ENCODE measurements at regions not wholly inside any gene's neighbourhood (a gene's known extent, or its start where the extent isn't known, plus 50 kb on each side); places are given as distances from the start of the nearest gene placed in this dataset.
A peak's percentile ranks its signal among the peaks of the same experiment; 100 is the strongest.

GRCh38 chr1:29975036-29975694, 738.8 kb downstream of the PTPRU start:
- no peak for DNase-seq

GRCh38 chr1:29974316-29974724, 738.0 kb downstream of the PTPRU start:
- no peak for DNase-seq

GRCh38 chr1:29973406-29973805, 737.1 kb downstream of the PTPRU start:
- no peak for DNase-seq

DNA sequence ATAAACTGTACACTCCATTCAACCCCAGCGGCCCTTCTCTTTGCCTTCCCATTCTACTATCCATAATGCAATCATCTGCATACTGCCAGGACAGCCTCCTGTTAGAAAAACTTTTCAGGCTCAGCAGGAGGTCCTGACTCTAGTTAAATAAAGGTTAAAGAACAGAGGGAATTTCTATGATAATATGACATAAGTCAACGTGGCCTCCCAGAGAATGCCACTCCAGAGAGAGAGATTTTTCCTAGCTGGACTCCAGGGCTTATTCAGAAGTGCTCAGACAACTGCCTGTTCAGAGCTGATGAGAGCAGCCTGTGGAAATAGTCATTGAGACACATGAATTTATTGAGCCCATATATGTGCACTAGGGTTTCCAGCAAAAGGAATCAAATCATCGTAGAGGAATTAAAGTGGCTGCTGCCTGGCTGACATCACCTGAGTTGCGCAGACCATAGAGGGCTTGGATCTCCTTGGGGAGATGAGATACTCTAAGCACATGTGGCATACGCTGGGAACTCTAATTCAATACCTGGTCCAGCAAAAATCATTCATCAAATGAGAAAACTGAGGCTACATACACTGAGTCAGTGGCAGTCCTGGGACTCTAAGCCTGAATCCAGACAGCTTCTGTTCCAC, 736.2 kb downstream of the PTPRU start:
- no peak for DNase-seq

DNA sequence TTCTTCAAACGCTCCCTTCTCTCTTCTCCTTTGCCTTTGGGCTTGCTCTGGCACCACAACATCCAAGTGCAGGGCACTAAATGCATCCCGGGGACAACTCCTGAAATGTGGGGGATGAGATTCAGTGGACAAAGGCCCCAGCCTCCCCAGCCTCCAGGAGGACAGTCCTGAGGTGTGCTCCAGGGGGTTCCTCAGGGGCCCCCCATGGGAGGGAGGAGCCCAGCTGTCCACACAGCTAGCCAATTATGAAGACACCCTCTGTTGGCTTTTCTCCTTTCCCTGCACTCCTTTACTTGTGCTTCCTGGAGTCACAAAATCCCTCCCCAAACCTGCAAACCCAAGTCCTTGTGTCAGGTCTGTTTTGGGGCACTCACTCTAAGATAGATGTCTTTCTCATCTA, 735.4 kb downstream of the PTPRU start:
- DNase-seq = no peak

- DNase-seq = no peak
Measured at GRCh38 chr1:29970747-29971325, 734.5 kb downstream of the PTPRU start.

GRCh38 chr1:29969576-29969975, 733.3 kb downstream of the PTPRU start:
- no peak for DNase-seq

- DNase-seq = no peak
Measured at GRCh38 chr1:29967261-29967660, 730.9 kb downstream of the PTPRU start.

DNA sequence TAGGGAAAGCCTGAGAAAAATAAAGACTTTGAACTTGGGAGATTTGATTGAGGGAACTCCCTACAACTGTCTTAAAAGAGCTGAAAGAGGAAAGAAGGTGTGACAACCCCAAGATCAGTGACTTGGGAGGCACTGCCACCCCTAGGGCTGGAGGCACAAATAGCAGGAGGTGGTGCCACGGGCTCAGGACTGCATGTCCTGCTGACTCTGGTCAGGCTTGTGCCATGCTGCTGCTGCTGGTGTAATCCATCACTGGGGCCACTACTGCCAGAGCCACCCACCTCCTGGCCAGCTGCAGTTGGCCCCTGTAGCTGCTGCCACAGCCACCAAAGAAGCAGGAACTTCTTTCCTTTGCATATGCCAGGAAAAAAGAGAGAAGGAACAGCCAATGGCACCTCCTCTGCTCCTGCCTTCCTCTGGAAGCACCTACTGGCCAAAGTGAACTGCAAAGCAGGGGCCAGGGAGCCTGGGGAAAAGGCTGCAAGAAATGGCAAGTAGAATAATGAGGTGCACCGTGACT, 730.3 kb downstream of the PTPRU start:
- DNase-seq = no peak

GRCh38 chr1:29964718-29965533, 728.6 kb downstream of the PTPRU start:
- DNase-seq = peak in 1 of 2 experiments; percentile 51

GRCh38 chr1:29963946-29964345, 727.6 kb downstream of the PTPRU start:
- DNase-seq = no peak

GRCh38 chr1:29962831-29963247, 726.5 kb downstream of the PTPRU start:
- DNase-seq = no peak

DNA sequence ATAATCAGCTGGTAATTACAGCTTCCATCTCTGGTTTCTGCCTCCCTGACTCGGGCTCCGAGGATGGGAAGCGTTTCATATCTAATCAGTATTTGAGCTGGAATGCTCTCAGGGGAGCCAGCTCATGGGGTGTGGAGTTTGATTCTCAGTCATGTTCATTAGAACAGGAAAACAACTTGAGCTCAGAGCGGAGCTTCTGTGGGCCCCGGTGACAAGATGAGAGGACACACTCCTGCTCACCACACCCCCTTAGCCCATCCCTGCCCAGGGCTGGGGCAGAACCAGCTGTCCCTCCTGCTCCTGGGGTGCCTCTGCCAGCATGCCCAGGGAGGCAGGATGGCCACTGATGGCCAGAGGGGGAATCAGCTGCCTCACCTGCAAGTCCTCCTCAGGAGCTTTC, 726.0 kb downstream of the PTPRU start:
- DNase-seq = no peak

DNA sequence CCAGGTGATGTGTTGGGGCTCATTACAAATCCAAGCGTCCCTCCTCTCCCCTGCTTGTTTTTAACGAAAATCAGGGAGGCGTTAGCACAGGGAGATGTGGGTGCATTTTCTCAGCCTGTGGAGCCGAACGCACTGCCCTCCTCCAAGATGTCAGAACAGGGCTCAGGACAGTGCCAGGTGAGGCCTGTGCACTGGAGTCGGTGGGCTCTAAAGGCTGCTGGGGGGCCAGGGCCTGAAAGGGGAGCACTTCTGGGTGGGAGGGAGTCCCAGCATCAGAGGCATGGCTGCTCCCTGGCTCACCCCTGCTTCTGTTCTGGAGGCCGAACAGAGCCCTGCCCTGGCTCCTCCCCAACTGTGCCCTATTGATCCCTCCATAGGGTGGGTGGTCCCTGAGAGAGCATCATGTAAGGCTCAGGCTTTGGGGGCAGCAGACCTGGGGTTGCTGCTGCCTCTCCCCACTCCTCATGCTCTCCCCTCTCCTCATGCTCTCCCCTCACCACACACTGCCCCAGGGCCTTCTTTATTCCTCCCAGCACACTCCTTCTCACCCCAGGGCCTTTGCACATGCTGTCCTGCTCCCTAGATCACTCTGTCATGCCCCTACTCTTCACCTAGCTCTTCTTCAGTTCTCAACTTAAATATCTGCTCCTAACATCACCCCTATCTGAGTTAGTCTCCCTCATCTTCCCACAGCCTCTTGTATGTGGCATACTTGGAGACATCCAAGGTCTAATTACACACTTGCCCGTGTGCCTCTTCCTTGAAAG, 725.2 kb downstream of the PTPRU start:
- DNase-seq = no peak

- no peak for DNase-seq
Measured at GRCh38 chr1:29960876-29961275, 724.6 kb downstream of the PTPRU start.

GRCh38 chr1:29960156-29960755, 723.9 kb downstream of the PTPRU start:
- no peak for DNase-seq

DNA sequence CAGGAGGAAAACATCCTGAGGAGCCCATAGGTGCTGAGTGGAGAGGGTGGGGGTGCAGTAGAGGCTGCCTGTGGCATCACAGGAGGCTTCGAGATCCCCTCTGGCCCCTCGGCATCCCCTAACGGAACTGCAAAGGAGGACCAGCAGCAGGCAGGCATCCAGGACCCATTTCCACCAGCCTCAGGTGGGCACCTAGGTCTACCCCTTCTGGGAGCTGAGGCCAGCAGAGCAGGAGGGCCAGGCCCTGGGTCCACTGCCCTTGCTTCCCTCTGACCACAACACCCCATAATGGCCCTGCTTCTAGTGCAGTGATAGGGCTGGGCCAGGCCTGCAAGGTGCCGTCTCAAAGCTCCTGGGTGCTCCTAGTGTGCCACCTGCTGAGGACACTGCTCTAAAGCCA, 723.0 kb downstream of the PTPRU start:
- DNase-seq = no peak

GRCh38 chr1:29958271-29958670, 721.9 kb downstream of the PTPRU start:
- DNase-seq = no peak

DNA sequence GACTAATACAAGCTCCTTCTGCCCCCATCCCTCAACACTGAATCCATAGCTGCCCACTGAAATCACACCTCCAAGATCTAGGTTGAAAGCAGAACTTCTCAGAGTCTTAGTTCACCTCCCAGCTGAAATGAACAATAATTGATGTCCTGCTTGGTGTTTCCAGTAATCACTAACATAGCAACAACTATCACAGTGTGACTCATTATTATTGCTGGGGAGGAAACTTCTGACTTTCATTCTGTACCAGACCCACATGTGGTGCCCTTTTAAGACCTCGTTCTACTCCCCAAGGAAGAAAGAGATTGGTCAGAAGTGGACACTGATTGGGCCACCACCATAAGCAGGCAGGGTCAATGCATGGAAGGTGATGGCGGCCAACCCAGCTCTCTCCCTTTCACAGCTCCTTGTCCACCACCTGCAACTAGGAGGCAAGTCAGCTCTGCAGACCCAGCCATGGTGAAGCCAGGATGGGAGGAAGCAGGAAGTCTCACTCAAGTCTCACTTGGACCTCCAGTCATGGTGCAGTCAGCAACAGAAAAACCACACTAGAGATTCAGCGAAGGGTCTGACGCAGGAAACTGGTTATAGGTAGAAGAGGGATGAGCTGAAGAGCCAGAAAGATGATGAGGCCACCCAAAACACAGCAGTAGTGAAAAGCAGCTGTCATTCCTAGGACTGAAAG, 720.2 kb downstream of the PTPRU start:
- DNase-seq = no peak

DNA sequence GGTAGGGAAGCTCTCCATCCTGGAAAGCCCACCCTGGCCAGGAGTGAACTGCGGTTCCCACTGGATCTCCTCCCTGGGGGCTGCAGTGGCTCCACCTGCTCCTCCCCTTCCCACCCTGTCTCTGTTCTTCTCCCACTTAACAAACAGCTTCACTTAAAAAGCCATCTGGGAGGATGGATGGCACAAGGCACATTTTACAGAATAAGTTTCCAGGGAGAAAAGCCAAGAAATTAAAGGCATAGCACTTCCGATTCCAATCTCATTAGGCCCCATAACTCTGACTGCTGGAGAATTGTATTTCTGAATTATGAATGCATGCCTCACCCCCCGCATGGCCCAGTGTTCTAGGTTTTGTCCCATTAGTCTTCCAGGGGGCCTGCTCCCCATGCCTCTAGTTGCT, 718.3 kb downstream of the PTPRU start:
- DNase-seq = no peak

DNA sequence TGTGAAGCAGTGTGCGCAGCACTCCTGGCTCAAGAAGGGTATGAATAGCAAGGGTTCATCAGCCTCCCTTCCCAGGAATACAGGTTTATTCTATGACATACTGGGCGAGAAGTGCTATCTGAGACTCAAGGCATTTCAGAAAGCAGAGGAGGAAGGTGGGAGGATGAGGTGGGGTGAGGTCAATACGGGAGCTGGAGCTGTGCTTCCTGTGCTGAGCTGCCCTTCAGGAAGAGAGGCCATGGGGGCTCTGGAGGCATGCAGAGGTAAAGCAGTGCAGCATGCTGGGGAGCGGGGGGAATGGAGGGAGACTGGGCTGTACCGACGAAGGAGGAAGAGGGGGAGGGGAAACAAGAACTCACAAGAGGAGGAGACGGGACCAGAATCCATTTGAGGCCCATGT, 717.6 kb downstream of the PTPRU start:
- no peak for DNase-seq

GRCh38 chr1:29949676-29950075, 713.4 kb downstream of the PTPRU start:
- DNase-seq = no peak

Measured in NCI-H187 (cell line).